ENCODE measurements at regions not wholly inside any gene's neighbourhood (a gene's known extent, or its start where the extent isn't known, plus 50 kb on each side); places are given as distances from the start of the nearest gene placed in this dataset.

- DNase-seq: no peak
These were observed 61.6 kb upstream of the HS6ST1 start for GRCh38 chr2:128380061-128380889.

- peak; percentile 20 for DNase-seq
These were observed 62.6 kb upstream of the HS6ST1 start for GRCh38 chr2:128380961-128381938.

GRCh38 chr2:128384446-128384845 is 65.8 kb upstream of the HS6ST1 start:
- no peak for DNase-seq

DNA sequence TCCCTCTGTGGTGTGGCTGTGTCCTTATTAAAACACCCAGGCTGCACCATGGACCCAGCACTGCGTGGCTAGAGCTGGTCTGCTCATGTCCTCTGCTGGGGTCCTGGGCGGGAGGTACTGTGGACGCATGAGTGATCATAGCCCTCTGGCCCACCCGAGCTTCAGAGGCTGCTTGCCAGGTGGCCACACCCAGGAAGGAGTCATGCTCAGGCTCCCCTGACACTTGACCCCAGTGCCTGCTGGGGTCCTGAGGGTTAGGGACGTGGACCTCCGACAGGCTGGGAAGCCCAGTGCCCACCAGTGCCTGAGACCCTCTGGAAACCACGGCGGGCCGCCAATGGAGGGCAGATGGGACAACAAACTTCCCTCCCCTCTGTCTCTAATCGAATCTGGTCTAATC is 66.3 kb upstream of the HS6ST1 start:
- DNase-seq: peak; percentile 34

DNA sequence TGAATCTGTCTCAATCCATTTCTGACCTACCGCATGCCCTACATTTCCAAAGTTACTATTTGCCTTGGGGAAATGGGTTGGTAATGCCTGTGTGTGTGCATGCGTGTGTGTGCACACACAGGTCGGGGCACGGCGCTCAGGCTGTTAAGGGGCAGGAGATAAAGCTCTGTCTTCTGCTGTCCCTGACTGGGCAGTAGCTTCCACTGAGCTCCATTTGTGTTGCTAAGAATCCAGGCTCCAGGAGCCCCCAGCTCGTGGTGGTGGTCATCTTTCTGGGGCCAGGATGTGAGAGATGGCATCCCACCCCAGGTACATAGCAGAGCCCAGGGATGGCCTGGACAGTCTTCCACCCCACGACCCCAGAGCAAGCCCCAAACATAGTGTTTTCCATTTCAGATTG is 66.7 kb upstream of the HS6ST1 start:
- DNase-seq: no peak

DNA sequence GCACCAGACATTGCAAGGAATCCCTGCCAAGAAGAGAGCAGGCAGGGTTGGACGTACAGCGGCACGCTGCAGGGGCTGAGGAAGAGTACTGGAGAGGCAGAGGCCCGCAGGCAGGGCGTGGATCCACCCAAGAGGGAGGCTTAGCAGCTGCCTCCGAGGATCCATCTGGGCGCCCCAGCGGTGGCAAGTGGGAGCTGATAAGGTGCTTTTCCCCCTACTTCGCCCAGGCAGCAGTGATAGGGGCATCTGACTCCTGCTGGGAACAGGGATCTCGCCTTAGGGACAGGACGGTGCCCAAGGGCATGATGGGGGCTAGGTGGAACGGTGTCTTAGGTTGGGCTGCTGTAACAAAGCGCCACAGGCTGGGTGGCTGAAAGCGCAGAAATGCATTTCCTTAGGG is 67.4 kb upstream of the HS6ST1 start:
- DNase-seq: peak; percentile 24

DNA sequence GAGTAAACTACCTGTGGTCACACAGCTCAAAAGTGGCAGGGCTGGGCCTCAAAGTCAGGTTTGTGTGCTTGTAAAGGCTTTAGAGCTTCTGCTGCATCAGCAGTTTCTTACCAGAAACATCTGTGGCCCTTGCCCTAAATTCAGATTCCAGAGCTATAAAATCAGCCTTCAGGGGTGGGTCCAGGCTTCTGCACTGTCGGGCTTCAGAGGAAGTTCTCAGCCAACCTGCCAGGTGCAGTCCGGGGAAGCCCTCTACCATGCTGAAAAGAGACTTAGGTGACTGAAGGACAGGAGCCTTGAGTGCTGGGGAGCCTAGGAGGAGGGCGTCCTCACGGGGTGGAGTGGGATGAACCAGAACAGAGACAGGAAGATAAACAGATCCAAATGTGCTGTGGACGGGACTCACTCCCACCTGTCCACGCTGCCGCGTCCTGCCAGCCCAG is 69.9 kb upstream of the HS6ST1 start:
- peak; percentile 38 for DNase-seq

DNA sequence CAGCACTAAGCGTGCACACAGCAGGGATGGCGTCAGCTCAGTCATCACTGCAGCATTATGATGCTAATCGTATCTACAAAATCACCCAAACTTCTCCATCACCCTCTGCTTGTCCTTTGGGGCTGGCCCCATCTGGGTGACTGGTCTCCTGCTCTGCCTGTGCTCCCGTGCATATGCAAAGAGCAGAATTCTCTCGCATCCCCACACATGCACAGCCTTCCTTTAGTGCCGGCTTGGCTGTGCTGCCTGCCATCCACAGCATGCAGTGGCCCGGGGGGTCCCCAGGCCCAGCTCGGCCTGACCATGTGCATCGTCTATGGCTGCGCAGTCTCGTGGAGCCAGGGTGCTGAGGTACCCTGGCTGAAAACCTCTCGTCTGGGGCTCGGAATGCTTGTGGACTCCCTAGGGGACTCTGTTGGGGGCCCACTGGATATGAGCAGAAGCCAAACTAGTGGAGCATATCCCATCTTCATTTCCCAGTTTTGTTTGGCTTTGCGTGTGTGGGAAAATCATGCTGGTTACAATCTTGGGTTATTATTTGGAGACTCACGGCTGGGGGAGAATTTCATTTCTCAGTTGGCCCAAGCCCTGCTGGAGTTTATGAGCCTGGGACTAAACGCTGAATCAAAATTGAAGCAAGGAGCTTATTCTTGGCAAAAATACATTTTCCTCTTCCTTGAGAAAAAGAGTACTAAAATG is 70.9 kb upstream of the HS6ST1 start:
- peak; percentile 52 for DNase-seq

DNA sequence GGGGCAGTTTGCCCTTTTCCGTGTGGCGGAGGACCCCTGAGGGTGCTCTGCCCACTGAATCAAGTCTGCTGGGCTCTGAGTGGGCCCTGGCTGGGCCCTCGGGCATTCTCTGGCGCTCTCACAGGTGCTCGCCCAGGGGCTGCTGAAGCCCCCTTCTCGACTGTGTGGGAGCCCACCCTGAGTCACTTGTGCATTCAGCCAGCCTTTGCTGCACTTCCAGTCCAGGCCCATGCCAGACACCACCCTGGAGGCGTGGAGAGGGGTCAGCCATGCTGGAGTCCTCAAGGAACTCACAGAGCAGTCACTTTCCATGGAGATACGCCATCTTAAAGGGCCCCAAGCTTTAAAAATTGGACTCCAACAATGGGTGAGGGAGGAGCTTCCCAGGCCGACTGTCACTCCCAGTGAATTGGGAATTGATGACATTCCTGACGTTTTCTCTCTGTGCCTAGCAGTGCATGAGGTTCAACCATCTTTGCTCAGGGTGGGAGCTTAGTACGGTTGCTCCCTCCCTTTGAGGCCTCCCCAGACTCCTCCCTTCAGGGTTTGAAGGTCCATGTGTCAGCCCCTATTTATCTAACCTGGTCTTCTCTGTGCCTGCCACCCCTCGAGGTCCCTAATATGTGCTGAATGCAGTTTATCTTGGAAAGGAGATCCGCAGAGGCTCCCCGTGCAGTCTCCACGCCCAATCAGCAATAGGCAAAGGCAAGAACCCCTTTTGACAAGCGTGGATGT is 71.8 kb upstream of the HS6ST1 start:
- peak; percentile 49 for DNase-seq

DNA sequence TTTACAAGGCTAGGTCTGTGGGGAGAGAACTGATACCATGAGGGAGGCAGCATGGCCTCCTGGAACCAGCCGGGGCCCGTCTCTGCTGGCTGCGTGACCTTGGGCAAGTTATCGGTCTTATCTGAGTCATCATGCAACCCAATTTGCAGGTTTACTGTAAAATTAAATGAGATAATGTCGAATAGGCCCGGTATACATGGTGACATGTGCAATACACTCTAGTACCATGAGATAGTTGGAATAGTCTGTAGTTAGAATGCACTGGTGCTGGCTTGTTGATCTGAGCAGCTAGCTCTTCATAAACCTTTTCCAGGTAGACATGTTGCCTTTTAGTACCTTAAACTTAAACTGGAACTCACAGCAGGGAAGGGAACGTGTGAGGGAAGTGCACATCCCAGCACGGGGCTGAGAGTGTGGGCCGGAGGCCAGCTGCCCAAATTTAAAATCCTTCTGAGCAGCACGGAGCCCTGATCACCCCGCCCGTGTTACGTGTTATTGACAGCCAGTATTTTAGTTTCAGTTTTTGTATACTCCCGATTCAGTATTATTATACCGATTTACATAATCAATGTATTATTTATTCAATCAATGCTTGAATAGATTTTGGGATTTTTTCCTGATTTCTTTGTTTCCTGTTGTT is 72.4 kb upstream of the HS6ST1 start:
- DNase-seq: peak; percentile 7

DNA sequence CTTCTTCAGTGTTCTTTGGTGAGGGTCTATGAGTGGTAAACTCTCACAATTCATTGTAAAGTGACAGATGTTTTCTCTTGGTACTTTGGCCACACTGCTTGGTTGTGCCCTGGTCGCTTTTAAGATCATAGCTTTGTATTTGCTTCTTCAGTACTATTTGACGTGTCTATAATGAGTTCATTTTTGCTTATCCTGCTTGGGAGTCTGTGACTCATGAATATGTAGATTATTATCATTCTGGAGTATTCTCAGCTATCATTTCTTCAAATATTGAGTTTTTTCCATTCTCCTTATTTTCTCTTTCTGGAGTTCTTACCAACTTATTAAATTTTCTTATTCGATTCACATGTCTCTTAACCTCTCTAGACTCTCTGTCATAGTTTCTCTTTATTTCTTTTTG is 73.0 kb upstream of the HS6ST1 start:
- no peak for DNase-seq

DNA sequence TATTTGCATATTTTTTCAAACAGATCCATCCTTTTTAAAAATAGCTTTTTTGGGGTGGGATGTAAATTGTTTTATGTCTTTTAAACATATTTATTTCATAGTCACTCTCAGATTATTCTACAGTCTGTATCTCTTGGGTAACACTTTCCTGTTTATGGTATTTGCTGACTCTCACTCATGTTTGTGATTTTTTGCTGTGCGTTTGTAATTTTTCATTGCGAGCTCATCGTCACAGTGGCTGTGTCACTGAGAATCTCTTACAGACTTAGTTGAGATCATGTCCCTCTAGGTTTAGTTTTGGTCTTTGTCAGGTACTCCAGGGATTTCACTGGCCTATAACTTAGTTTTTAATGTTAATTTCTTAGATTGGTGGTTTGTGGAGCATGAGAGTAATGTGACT is 73.5 kb upstream of the HS6ST1 start:
- DNase-seq: no peak

DNA sequence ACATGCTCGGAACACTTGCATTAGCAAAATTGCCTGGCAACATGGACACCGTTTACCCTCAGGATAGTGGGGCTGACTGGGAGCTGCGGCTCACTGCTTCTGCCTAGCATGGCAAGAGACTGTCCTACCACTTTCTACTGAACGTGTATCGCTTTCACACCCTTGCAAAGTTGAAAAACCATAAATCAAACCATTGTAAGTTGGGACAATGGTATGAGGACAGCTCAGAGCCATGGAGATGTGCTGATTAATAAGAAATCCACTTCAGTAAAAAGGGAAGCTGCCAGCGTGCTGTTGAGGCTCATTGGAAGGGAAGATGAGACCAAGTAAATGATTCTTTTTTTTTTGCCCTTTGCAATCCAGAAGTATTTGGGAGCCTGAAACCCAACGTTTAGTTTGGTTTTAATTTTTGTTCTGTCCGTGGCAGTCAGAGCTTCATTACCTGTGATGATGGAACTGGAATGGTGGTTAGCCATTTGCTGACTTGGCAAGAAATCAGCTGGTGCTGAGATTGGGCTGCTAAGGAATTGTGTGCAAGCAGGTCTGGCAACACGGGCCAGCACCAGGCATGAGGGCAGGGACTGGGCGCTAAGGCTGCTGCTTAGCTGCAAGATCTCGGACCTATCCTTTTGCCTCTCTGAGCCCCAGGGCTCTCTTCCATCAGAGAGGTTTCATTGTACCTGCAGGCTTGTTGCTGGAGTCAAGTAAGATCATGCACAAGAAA is 75.5 kb upstream of the HS6ST1 start:
- peak; percentile 13 for DNase-seq

GRCh38 chr2:128395196-128395595 is 76.5 kb upstream of the HS6ST1 start:
- peak; percentile 12 for DNase-seq

DNA sequence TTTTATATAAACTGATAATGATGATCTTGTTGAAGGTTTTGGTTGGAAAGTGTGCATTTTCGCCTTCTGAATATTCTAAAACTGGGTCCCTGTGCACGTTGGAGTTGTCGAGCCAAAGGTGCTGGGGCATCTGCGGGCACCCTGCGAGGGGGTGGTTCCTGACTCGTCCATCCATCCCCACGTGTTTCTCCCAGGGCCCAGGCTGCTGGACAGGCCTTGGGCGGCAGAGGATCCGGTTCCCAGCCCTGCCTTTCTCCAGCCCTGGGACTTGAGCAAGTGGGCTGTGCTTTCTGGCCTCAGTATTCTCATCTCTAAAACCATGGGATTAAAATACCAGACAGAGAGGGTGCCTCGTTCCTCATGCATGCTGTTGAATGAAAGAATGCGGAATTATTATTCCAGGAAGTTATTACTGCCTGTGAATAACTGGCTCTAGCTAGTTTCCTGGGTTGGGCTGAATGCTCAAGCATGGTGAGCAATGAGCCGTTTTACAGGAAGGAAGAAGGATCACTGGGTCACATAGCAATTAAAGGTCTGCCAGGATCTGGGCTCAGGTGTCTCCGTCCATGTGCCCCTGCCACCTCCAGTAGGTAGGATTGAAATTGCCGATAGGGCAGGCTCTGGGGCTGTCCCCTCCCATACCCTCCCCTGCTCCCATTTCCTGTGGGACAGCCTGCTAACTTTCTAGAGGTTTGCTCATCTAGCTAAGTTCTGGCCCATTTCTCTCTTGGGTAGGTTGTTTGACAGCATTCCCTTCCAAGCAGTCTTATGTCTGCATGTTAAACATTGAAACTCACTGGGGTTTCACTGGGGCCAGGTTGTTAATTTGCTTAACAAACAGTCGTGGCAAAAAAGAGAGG is 77.2 kb upstream of the HS6ST1 start:
- peak; percentile 40 for DNase-seq

- DNase-seq: peak; percentile 42
These were observed 77.8 kb upstream of the HS6ST1 start for GRCh38 chr2:128396500-128396891.

- no peak for DNase-seq
These were observed 78.3 kb upstream of the HS6ST1 start for GRCh38 chr2:128396946-128397345.

GRCh38 chr2:128399256-128399655 is 80.6 kb upstream of the HS6ST1 start:
- DNase-seq: no peak

- no peak for DNase-seq
These were observed 81.1 kb upstream of the HS6ST1 start for GRCh38 chr2:128399690-128400291.

- DNase-seq: no peak
These were observed 83.0 kb upstream of the HS6ST1 start for GRCh38 chr2:128401680-128402079.
